ENCODE measurements at regions not wholly inside any gene's neighbourhood (a gene's known extent, or its start where the extent isn't known, plus 50 kb on each side); places are given as distances from the start of the nearest gene placed in this dataset.
"Not testable (repeated sequence)": the region's sequence is repeated elsewhere in the genome, so short reads cannot be mapped to it uniquely, and the experiment has no call there.

GRCh38 chr7:17099974-17100509, 198.4 kb upstream of the AHR start:
- H3K27ac Mint-ChIP-seq; POLR2A ChIA-PET; DNase-seq; H3K9me3 Mint-ChIP-seq; H3K4me3 Mint-ChIP-seq; ATAC-seq (ENCODE audit: low read depth); H3K27me3 Mint-ChIP-seq; H3K4me1 Mint-ChIP-seq; H3K36me3 Mint-ChIP-seq: not testable (repeated sequence)

GRCh38 chr7:17101207-17101696, 197.2 kb upstream of the AHR start:
- no peak overlapping the region for H3K27ac Mint-ChIP-seq
- POLR2A ChIA-PET: no interaction called here
- H3K27me3 Mint-ChIP-seq: no peaks in the 10 kb centered on the region
- H3K4me3 Mint-ChIP-seq: no peak overlapping the region
- peaks cover 3% of the 10 kb centered on the region for H3K4me1 Mint-ChIP-seq
- H3K36me3 Mint-ChIP-seq: peaks cover 8% of the 10 kb centered on the region
- DNase-seq: no peak
- peaks cover 6% of the 10 kb centered on the region for H3K9me3 Mint-ChIP-seq
- no peak for ATAC-seq (ENCODE audit: low read depth)

GRCh38 chr7:17103170-17103569, 195.3 kb upstream of the AHR start:
- Mint-ChIP-seq H3K9me3 (peaks cover 9% of the 10 kb centered on the region), H3K4me3 (no peak overlapping the region), H3K27me3 (no peaks in the 10 kb centered on the region), H3K4me1 (no peaks in the 10 kb centered on the region), H3K27ac (no peak overlapping the region), H3K36me3 (peaks cover 10% of the 10 kb centered on the region)
- no peak for DNase-seq
- POLR2A ChIA-PET: no interaction called here
- no peak for ATAC-seq (ENCODE audit: low read depth)

GRCh38 chr7:17103984-17104383, 194.5 kb upstream of the AHR start:
- H3K4me3 Mint-ChIP-seq: no peak overlapping the region
- H3K9me3 Mint-ChIP-seq: peaks cover 9% of the 10 kb centered on the region
- POLR2A ChIA-PET: no interaction called here
- H3K27ac Mint-ChIP-seq: no peak overlapping the region
- no peaks in the 10 kb centered on the region for H3K4me1 Mint-ChIP-seq
- DNase-seq: no peak
- ATAC-seq (ENCODE audit: low read depth): no peak
- no peaks in the 10 kb centered on the region for H3K27me3 Mint-ChIP-seq
- peaks cover 12% of the 10 kb centered on the region for H3K36me3 Mint-ChIP-seq

GRCh38 chr7:17104419-17104818, 194.0 kb upstream of the AHR start:
- DNase-seq (no peak), ATAC-seq (ENCODE audit: low read depth) (no peak)
- Mint-ChIP-seq H3K27me3 (no peaks in the 10 kb centered on the region), H3K4me3 (no peak overlapping the region), H3K27ac (no peak overlapping the region), H3K9me3 (peaks cover 9% of the 10 kb centered on the region), H3K36me3 (peaks cover 13% of the 10 kb centered on the region), H3K4me1 (no peaks in the 10 kb centered on the region)
- POLR2A ChIA-PET: no interaction called here

DNA sequence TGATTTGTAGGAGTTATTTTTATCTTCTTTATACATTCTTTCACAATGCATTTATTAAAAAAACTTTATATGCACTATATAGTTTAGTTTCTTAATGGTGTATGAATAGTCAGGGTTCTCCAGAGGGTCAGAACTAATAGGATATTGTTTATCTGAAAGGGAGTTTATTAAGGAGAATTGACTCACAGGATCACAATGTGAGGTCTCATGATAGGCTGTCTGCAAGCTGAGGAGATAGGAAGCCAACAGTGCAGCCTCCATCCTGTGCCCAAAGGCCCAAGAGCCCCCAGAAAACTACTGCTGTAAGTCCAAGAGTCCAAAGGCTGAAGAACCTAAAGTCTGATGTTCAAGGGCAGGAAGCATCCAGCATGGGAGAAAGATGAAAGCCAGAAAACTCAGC, 192.8 kb upstream of the AHR start:
- no peak overlapping the region for H3K27ac Mint-ChIP-seq
- peaks cover 13% of the 10 kb centered on the region for H3K36me3 Mint-ChIP-seq
- H3K4me3 Mint-ChIP-seq: no peak overlapping the region
- POLR2A ChIA-PET: no interaction called here
- H3K4me1 Mint-ChIP-seq: no peaks in the 10 kb centered on the region
- H3K9me3 Mint-ChIP-seq: peaks cover 9% of the 10 kb centered on the region
- no peaks in the 10 kb centered on the region for H3K27me3 Mint-ChIP-seq
- ATAC-seq (ENCODE audit: low read depth): no peak
- no peak for DNase-seq

DNA sequence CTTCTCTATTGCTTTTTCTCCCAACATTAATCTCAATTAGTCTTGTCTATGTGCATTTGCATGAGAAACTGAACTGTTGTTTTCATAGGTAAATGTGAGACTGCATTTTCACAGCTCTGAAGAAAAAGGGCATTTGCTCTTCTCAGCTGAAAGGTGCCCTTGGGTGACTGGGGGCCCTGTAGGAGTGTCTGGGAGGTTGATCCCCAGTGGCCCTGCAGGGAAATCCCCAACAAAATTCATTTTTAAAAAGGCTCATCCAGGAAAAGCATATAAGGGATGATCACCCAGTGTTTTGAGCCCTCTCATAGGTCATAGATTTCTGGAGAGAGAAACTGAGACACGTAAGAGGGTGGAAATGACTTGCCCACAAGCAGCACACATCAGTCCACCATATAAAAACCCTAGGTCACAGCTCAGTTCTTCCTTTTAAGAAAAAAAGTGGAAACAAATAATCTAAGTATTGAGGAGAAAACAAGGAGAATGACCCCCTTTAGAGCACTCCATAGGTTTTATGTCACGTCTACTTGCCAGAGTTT, 190.3 kb upstream of the AHR start:
- Mint-ChIP-seq H3K36me3 (peaks cover 14% of the 10 kb centered on the region), H3K9me3 (peaks cover 5% of the 10 kb centered on the region), H3K27me3 (no peaks in the 10 kb centered on the region), H3K4me1 (no peaks in the 10 kb centered on the region), H3K4me3 (no peak overlapping the region), H3K27ac (no peak overlapping the region)
- DNase-seq (no peak), ATAC-seq (ENCODE audit: low read depth) (no peak)
- POLR2A ChIA-PET: no interaction called here

DNA sequence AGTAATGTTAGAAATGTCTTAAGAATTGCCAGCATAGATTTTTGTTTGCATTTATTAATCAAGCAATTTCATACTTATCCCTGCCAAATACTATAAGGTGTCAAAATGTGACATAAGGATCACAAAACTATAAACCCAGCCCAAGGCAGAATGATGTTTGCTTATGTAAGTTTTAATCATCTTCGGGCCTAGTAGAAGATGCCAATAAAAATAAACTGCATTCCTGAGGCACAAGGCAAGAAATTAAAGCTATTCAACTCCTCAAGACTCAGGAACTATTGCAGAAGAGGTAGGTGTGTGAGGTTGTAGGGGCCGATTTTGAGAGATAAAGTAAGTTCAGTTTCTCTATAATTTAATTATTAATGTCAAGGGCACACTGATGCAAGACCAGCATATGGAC, 189.4 kb upstream of the AHR start:
- Mint-ChIP-seq H3K36me3 (peaks cover 14% of the 10 kb centered on the region), H3K4me1 (no peaks in the 10 kb centered on the region), H3K4me3 (no peak overlapping the region), H3K27me3 (no peaks in the 10 kb centered on the region), H3K9me3 (peaks cover 7% of the 10 kb centered on the region), H3K27ac (no peak overlapping the region)
- POLR2A ChIA-PET: no interaction called here
- ATAC-seq (ENCODE audit: low read depth) (no peak), DNase-seq (no peak)

DNA sequence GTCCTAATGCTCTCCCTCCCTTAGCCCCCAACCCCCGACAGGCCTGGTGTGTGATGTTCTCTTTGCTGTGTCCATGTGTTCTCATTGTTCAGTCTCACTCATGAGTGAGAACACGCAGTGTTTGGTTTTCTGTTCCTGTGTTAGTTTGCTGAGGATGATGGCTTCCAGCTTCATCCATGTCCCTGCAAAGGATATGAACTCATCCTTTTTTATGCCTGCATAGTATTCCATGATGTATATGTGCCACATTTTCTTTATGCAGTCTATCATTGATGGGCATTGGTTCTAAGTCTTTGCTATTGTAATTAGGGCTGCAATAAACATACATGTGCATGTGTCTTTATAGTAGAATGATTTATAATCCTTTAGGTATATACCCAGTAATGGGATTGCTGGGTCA, 184.7 kb upstream of the AHR start:
- H3K4me3 Mint-ChIP-seq; POLR2A ChIA-PET; H3K4me1 Mint-ChIP-seq; ATAC-seq (ENCODE audit: low read depth); H3K27ac Mint-ChIP-seq; DNase-seq; H3K27me3 Mint-ChIP-seq; H3K9me3 Mint-ChIP-seq: not testable (repeated sequence)
- peaks cover 17% of the 10 kb centered on the region for H3K36me3 Mint-ChIP-seq

- no peak overlapping the region for H3K27ac Mint-ChIP-seq
- DNase-seq: no peak
- peaks cover 11% of the 10 kb centered on the region for H3K36me3 Mint-ChIP-seq
- no peak overlapping the region for H3K4me3 Mint-ChIP-seq
- H3K9me3 Mint-ChIP-seq: peaks cover 9% of the 10 kb centered on the region
- peaks cover 9% of the 10 kb centered on the region for H3K4me1 Mint-ChIP-seq
- H3K27me3 Mint-ChIP-seq: no peaks in the 10 kb centered on the region
- POLR2A ChIA-PET: no interaction called here
- ATAC-seq (ENCODE audit: low read depth): no peak
Observed at GRCh38 chr7:17118412-17118811, 180.0 kb upstream of the AHR start.

GRCh38 chr7:17120756-17121155, 177.7 kb upstream of the AHR start:
- Mint-ChIP-seq H3K4me1 (peaks cover 9% of the 10 kb centered on the region), H3K36me3 (peaks cover 8% of the 10 kb centered on the region), H3K9me3 (peaks cover 4% of the 10 kb centered on the region), H3K27me3 (no peaks in the 10 kb centered on the region), H3K27ac (no peak overlapping the region), H3K4me3 (no peak overlapping the region)
- POLR2A ChIA-PET: no interaction called here
- no peak for DNase-seq
- ATAC-seq (ENCODE audit: low read depth): no peak

GRCh38 chr7:17121671-17122070, 176.8 kb upstream of the AHR start:
- POLR2A ChIA-PET: no interaction called here
- H3K36me3 Mint-ChIP-seq: peaks cover 8% of the 10 kb centered on the region

DNA sequence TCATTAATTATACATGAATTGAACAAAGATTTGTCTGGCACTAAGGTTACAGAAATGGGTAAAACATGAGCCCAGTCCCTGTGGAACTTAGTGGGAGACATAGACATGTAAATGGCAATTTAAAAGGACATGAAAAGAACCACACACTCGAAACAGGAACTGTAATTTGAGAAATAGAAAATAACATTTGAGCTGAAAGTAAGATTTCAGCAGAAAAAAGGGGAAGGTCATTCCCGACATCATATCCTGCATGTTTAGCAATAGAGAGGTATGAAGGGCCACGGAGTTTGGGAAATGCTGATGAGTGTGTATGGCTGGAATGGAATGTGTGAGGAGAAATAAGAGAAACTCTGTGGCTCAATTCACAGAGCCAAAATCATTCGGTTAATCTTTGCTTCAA, 175.4 kb upstream of the AHR start:
- POLR2A ChIA-PET: no interaction called here
- no peak for DNase-seq
- H3K9me3 Mint-ChIP-seq: peaks cover 7% of the 10 kb centered on the region
- ATAC-seq (ENCODE audit: low read depth): no peak
- H3K4me1 Mint-ChIP-seq: peaks cover 12% of the 10 kb centered on the region
- H3K27me3 Mint-ChIP-seq: no peaks in the 10 kb centered on the region
- peaks cover 11% of the 10 kb centered on the region for H3K36me3 Mint-ChIP-seq
- H3K27ac Mint-ChIP-seq: no peak overlapping the region
- H3K4me3 Mint-ChIP-seq: no peak overlapping the region

More at GRCh38 chr7:17121671-17122070, 176.8 kb upstream of the AHR start:
- ATAC-seq (ENCODE audit: low read depth) (no peak), DNase-seq (no peak)
- Mint-ChIP-seq H3K27ac (no peak overlapping the region), H3K4me3 (no peak overlapping the region), H3K27me3 (no peaks in the 10 kb centered on the region), H3K9me3 (peaks cover 4% of the 10 kb centered on the region), H3K4me1 (peaks cover 9% of the 10 kb centered on the region)

- no peak for DNase-seq
- POLR2A ChIA-PET: no interaction called here
- no peak for ATAC-seq (ENCODE audit: low read depth)
- Mint-ChIP-seq H3K9me3 (peaks cover 4% of the 10 kb centered on the region), H3K36me3 (peaks cover 12% of the 10 kb centered on the region), H3K27me3 (no peaks in the 10 kb centered on the region), H3K4me1 (peaks cover 21% of the 10 kb centered on the region), H3K4me3 (no peak overlapping the region), H3K27ac (no peak overlapping the region)
Observed at GRCh38 chr7:17126413-17127268, 171.8 kb upstream of the AHR start.
